ENCODE measurements at regions not wholly inside any gene's neighbourhood (a gene's known extent, or its start where the extent isn't known, plus 50 kb on each side); places are given as distances from the start of the nearest gene placed in this dataset.
"Not testable (repeated sequence)": the region's sequence is repeated elsewhere in the genome, so short reads cannot be mapped to it uniquely, and the experiment has no call there.

GRCh38 chr5:25764733-25765132 is 1120.0 kb upstream of the CDH10 start:
- no peak for DNase-seq (ENCODE audit: low read depth)

- no peak for DNase-seq (ENCODE audit: low read depth)
These were observed 1119.0 kb upstream of the CDH10 start for GRCh38 chr5:25763781-25764180.

GRCh38 chr5:25754895-25755294 is 1110.1 kb upstream of the CDH10 start:
- DNase-seq (ENCODE audit: low read depth), result no peak

GRCh38 chr5:25744908-25745307 is 1100.1 kb upstream of the CDH10 start:
- no peak for DNase-seq (ENCODE audit: low read depth)

GRCh38 chr5:25716680-25717079 is 1071.9 kb upstream of the CDH10 start:
- no peak for DNase-seq (ENCODE audit: low read depth)

- no peak for DNase-seq (ENCODE audit: low read depth)
These were observed 1068.5 kb upstream of the CDH10 start for GRCh38 chr5:25713259-25713658.

- DNase-seq (ENCODE audit: low read depth), result no peak
These were observed 1062.3 kb upstream of the CDH10 start for GRCh38 chr5:25707093-25707492.

GRCh38 chr5:25701936-25702335 is 1057.2 kb upstream of the CDH10 start:
- DNase-seq (ENCODE audit: low read depth), result no peak

- no peak for DNase-seq (ENCODE audit: low read depth)
These were observed 1050.0 kb upstream of the CDH10 start for GRCh38 chr5:25694801-25695200.

GRCh38 chr5:25688156-25688555 is 1043.4 kb upstream of the CDH10 start:
- no peak for DNase-seq (ENCODE audit: low read depth)

GRCh38 chr5:25669645-25670401 is 1025.0 kb upstream of the CDH10 start:
- DNase-seq (ENCODE audit: low read depth), result no peak

GRCh38 chr5:25662610-25663009 is 1017.8 kb upstream of the CDH10 start:
- no peak for DNase-seq (ENCODE audit: low read depth)

GRCh38 chr5:25650316-25650715 is 1005.5 kb upstream of the CDH10 start:
- not testable (repeated sequence) for DNase-seq (ENCODE audit: low read depth)

GRCh38 chr5:25649628-25650265 is 1005.0 kb upstream of the CDH10 start:
- no peak for DNase-seq (ENCODE audit: low read depth)

GRCh38 chr5:25646421-25647341 is 1001.9 kb upstream of the CDH10 start:
- no peak for DNase-seq (ENCODE audit: low read depth)

GRCh38 chr5:25641124-25641523 is 996.3 kb upstream of the CDH10 start:
- DNase-seq (ENCODE audit: low read depth), result no peak

GRCh38 chr5:25619273-25619672 is 974.5 kb upstream of the CDH10 start:
- DNase-seq (ENCODE audit: low read depth), result no peak

GRCh38 chr5:25618821-25619220 is 974.0 kb upstream of the CDH10 start:
- DNase-seq (ENCODE audit: low read depth), result no peak

GRCh38 chr5:25614466-25614865 is 969.7 kb upstream of the CDH10 start:
- no peak for DNase-seq (ENCODE audit: low read depth)

- no peak for DNase-seq (ENCODE audit: low read depth)
These were observed 959.9 kb upstream of the CDH10 start for GRCh38 chr5:25604681-25605080.

- DNase-seq (ENCODE audit: low read depth), result no peak
These were observed 934.3 kb upstream of the CDH10 start for GRCh38 chr5:25579111-25579510.

- DNase-seq (ENCODE audit: low read depth), result no peak
These were observed 928.9 kb upstream of the CDH10 start for GRCh38 chr5:25573691-25574090.
